GM19372 (cell line): ENCODE measurements at regions not wholly inside any gene's neighbourhood (a gene's known extent, or its start where the extent isn't known, plus 50 kb on each side); places are given as distances from the start of the nearest gene placed in this dataset.
"Not testable (repeated sequence)": the region's sequence is repeated elsewhere in the genome, so short reads cannot be mapped to it uniquely, and the experiment has no call there.

Source experiments
- ATAC-seq: cut with Tn5 transposase; IDR thresholded peaks from one replicate; pipeline ENCODE4 v1.9.1; 2021; ENCODE audit warnings: mild to moderate bottlenecking, low read depth, moderate library complexity; ENCODE audit not compliant: unreplicated experiment

DNA sequence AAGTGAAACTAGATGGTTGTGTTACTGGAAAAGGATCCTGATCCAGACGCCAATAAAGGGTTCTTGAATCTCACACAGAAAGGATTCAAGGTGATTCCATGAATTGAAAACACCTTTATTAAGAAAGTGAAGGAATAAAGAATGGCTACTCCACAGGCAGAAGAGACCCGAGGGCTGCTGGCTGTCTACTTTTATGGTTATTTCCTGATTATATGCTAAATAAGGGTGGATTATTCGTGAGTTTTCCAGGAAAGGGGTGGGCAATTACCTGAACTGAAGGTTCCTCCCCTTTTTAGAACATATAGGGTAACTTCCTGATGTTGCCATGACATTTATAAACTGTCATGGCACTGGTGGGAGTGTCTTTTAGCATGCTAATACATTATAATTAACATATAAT is 50.9 kb upstream of the WARS2 start:
- ATAC-seq = no peak

DNA sequence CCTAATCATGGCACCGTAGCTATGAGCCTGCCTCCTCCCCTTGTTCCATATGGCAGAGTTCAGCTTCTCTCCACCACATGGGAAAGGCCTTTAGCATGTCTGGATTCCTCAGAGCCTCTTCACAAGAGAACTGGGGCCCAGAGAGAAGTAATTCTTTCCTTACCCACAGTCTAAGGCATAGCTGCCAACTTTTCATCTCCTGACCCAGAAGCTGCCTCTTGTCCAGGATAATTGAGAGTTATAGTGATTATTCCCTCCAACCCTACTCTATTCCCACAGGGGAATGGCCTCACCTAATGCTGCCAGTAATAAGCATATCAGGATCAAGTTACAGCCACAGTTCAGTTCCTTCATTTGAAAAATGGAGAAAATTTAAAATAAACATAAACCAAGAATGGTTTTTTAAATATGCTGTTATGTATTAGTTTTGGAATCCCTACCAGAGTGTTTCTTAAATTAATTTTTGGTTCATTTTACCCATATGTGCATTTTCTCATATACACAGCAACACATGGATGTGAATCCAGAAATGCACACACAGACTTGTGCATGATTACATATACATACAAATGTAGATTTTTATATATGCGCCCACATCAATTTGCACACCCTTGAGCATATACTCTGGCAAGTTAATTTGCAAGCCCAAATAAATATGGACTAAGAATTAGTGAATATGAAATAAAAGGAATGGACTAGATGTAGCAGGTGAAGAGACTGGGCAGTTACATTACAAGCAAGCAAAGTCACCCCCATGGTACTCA is 63.9 kb upstream of the WARS2 start:
- no peak for ATAC-seq

DNA sequence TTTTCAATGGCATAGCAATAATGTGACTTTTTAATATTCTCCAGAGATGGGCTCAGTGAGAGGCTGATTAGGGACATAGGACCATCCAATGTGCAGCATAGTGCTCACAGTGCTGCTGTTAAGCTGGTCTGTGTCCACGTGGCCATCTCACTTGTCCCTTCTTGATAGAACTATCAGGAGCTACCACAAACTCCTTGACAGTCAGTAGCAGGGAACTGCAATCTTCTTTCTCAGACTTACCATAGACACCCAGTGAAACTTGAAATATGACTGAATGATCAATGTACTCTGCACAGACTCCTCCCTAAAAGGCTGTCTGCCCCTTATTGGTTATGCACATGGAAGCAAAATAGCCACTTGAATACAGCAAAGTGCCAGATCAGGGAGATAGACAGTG is 64.5 kb upstream of the WARS2 start:
- no peak for ATAC-seq

DNA sequence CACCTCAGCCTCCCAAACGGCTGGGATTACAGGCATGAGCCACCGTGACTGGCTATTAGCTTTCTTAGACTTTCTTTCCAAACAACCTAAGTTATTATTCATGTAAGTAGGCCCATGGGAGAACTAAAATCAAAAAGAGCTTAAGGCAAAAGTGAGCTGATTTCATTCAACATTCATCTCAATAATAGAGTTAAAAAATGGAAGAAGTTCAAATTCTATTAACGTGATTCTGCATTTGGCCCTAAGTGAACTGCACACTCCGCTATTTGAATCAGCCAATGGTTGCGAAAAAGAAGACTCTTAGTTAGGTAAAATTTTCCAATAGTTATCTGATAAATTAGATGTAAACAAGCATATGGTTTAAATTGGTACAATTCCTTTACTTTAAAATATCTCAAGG is 68.6 kb upstream of the WARS2 start:
- ATAC-seq = no peak

DNA sequence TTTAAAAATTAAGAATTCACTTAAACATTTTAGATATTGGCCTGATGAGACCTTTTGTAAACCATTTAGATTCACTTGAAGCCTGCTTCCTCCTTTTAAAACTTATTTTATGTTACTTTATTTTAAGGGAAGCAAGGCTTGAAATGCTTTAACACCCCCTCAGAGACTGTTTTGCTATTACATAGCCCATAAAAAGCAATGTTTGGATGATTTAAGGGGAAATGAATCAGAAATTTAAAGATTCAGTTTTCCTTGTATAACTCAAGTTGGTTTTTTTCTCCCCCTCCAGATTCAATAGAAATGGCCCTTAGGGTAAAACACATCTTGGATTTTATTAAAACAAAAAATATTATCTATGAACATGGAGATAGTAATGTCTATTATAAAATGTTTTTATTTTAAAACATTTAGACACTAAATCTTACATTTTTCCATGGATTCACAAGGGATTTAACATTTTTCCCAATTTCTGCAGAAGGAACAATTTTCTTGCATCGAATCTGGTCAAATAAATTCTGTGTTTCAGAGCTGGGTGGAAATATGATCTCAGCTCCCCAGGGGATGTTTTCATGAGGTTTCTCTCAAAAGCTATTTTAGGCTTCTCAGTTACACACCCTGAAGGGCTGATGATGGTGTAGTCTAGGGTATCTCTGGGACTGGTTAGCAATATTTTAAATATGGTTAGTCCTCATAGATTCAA is 69.3 kb upstream of the WARS2 start:
- no peak for ATAC-seq

DNA sequence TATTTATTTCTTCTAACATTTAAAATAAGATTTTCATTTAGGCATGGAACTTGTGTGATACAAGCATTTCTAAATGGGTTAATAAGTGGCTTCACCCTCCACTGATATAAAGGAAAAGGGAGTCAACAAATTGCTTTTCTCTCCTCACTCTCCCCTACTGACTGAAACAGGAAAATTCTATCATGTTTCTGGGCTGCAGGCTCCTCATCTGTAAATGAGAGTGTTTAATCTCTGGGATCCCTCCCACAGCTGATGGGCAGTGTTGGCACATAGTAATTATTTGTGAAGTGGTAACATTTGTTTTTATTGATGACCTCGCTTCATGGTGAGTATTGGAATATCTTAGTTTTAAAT is 69.8 kb upstream of the WARS2 start:
- ATAC-seq = no peak

DNA sequence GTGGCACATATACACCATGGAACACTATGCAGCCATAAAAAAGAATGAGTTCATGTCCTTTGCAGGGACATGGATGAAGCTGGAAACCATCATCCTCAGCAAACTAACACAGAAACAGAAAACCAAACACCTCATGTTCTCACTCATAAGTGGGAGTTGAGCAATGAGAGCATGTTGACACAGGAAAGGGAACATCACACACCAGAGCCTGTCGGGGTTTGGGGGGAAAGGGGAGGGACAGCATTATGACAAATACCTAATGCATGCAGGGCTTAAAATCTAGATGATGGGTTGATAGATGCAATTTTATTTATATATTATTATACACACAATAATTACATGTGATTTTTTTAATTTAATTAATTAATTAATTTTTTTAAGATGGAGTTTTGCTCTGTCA is 72.8 kb upstream of the WARS2 start:
- ATAC-seq = not testable (repeated sequence)

DNA sequence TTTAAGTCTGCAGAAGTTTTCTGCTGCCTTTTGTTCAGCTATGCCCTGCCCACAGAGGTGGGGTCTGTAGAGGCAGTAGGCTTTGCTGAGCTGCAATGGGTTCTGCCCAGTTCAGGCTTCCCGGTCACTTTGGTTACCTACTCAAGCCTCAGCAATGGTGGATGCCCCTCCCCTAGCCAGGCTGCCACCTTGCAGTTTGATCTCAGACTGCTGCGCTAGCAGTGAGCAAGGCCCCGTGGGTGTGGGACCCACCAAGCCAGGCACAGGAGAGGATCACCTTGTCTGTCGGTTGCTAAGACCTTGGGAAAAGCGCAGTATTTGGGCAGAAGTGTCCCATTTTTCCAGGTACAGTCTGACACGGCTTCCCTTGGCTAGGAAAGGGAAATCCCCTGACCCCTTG is 74.5 kb upstream of the WARS2 start:
- not testable (repeated sequence) for ATAC-seq

DNA sequence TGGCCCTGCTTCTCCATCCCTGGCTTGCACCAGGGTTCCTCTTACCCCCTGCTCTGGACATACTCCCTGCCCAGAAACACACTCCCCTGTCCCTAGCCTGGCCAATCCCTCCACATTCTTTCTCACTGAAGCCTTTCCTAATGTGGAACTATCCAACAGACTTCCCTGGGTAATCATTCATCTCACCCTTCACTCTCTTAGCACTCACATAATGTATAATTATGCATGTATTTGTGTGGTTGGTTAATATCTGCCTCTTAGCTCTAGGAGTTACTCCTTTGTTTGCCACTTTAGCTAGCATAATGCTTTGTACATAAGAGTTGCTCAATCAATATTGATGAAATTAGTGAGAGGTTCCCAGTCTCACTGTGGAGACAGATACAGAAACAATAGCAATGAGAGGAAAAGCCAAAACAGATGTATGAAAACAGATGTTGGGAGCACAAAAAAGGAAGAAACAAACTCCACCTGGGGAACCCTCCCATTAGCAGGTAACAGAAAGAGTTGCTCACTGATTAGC is 76.9 kb upstream of the WARS2 start:
- ATAC-seq = no peak

DNA sequence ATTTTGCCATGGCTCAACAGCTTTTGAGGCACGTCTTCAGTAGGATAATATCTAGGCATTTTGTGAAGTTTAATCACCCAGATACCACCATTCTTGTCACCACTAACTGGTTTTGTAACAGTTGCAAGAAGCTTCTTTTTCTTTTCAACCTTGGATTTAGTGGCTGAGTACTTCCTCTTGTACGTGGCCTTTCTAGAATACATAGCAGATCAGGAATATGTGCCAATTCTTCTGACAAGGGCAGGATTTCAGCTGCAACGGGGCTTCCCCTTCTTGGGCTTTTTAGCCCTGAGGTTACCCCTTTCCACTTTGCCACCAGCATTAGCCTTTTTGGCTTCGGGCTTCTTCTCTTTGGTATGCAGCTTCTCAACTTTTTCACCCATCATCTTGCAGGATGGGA is 79.3 kb upstream of the WARS2 start:
- no peak for ATAC-seq

DNA sequence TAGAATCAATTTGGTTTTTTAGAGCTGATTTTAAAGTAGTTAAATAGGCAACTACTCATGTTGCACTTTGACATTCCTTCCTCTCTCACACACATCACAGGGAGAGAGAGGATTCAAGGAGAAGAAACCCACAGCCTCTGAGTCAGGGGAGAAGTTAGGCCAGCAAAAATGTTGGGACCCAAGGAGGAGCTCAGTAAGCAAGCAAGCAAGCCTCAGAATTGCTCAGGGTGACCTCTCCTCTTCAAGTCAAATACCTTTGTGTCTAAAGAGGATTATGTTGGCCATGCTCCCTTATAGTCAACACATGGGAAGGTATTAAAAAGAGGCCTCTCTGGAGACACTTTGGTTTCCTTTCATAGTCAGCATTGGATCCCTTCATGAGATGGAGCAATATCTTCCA is 80.5 kb upstream of the WARS2 start:
- ATAC-seq = no peak

DNA sequence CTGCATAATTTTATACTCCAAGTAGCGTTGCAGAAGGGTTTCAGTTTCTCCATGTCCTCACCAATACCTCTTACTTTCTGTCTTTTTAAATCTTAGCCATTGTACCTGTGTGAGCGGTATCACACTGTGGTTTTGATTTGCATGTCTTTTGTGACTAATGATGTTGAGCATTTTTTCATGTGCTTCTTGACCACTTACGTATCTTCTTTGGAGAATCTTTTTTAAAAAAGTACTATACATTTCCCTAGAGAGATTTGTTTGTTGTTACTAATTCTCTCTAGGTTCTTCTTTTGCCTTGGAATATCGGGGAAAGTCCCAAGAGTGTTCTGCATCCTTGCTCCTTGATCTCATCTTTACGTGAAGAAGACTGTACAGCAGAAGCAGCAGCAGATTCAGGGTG is 81.8 kb upstream of the WARS2 start:
- no peak for ATAC-seq

DNA sequence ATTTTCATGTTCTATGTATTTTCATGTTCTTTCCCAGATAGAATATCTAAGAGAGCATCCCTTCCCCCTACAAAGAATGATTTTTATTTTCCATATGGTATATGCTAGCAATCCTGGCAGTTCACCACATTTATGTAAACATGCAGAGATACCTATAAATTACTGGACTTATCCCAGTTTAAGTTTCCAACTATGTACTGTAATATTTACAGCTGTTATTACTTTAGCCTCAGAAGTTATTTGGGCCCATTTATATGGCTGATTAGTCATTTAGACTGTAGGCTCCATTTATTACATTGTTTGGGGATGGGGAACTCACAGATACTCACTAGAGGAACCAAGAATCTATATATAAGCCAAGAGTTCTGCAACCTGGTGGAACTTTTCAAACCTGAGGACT is 84.8 kb upstream of the WARS2 start:
- ATAC-seq = no peak

DNA sequence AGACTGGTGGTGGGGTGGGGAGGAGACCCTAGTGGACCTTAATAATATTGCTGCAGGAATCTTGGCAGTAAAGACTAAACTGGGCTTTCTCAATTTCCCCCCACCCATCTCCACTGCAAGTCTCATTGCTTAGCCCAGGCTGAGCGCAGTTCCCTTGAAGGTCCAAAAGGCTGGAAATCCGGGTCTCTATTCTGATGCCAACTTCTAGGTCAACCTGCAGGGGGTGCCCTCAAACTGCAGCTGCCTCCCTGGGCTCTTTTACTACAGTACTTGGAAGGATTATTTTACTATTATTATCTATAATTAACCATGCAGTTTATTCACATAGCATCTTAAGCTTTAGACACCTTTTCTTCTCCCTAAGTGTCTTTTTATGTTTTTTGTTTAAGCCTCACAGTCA is 85.4 kb upstream of the WARS2 start:
- ATAC-seq = no peak

DNA sequence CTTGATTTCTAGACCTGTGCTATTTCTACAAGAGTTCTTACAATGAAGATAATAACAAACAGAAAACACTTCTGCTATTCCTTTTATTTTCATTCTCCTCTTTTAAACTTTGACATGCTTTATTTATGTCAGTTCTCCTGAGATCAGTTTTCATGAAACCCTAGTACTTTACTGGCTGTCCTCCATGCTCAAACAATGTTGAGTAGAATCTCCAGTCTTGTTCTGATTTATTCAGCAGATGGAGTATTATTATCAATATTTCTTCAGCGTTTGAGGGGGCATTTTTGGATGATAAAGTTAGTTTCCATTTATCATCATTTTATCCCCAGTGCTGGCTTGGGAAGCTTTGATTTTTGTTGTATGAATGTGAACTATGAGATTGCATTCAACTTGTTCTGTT is 85.9 kb upstream of the WARS2 start:
- no peak for ATAC-seq

DNA sequence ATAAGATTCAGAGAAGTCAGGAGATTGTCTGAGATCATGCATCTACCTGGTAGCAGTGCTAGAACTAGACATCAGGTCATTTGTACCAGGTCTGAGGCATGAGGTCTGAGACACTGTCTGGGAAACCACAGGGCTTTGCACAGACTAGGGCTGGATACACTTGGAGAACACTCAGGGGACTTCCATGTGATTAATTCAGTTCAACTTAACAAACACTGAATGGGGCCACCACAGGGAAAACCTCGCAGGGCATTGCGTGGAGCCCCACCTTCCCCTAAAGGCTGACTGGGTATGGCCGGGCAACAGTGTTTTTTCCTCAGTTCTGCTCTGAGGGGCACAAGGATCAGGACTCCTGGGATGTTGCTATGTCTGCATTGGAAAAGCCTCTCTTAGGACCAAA is 86.5 kb upstream of the WARS2 start:
- ATAC-seq = no peak

DNA sequence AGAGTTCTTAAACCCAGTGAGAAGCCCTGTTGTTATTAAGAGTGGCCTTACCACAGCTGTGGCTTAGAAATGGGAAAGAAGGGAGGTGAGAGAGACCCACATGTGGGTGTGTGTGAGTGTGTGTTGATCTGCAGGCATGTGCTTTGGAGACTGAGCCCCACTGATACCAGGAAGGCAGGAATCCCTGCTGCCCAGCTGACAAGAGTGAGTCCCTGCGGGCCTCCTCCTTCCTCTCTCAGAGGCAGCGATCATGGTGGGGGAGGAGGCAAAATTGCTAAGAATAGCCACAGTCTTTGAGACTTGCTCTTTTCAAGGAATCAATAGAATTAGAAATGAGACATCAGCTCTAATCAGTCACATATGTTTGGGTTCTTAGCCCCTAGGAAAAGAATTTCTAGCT is 87.0 kb upstream of the WARS2 start:
- ATAC-seq = no peak

DNA sequence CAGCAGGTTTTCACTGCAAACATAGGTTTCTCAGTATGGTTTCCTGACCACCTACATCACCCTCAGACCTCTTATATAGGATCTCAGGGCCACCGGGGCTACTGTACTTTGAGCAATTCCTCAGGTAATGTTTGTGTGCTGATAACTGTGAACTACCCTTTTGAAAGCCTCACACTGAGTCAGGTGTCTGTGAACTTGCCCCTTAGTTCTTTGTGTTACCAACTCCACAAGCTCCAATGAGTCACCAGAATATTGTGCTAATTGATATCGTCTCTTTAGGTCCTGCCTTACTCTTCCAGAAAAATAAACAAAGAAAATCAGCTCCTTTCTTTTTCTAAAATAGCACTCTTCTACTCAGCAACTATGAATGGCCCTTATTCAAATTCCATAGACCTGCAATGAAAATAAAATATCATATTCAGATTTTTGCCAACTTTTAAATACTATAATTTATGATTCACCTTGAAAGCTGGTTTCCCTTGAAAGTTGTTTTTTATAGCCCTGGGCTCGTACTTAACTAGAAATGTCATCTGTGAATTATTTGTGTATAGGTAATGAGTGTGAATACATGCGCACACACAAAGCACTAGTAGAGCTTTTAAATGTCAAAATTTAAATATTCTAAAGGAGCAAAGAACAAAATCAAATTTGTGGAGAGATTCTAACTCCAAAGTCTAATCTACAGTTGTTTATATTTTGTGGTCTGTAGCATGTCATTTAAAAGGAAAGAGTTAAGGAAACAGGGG is 88.1 kb upstream of the WARS2 start:
- no peak for ATAC-seq

DNA sequence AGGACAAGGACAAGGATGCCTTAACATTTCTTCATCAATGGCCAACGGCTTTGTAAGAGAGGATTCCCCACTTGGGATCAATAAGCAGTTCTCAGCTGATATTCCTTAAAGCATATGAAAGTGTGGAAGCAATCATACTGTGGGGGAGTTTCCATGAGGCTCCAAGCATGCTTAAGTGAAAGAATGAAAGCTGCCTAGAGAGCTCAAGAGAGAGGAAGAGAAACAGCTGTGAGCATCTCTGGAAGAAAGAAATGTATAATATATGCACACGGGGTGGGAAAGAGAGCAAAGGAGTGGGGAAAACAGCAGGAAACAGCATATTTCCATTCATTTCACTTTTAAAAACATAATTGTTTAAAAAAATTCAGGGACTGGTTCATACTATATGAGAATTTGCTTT is 94.7 kb upstream of the WARS2 start:
- no peak for ATAC-seq

DNA sequence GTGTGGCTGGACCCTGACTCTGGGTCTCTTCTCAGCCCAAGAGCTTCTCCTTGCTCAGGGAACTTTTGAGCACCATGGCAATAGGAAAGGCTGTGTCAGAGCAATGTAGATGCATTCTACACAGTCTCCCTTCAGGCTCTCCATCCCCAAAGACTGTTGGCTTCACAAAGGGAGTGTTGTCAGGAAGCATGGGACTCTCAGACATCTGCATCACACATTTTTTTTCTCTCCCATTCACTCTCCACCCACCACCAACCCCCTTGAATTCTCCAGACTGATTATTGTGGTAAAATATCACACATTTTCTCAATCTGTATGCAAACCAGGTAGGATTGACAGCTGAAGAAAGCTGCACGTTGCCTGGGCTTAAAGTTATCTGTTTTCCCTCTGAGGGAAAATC is 105.4 kb upstream of the WARS2 start:
- no peak for ATAC-seq

DNA sequence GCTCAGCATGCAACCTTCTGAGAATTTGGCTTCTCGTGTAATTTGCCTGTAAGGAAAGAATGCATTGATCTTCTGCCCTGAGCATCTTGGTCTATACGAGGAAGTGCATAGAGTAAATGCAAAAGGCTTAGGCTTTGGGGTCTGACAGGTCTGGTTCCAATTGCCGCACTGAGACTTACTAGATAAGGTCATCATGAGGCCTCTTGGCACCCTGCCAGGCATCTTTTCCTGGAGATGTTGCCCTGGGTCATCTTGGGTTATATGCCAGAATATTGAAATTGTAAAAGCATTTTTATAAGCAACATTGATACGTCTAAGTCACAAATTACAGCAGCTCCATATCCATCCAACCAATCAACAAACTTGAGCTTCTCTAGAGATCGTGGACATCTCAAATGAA is 108.8 kb upstream of the WARS2 start:
- no peak for ATAC-seq

DNA sequence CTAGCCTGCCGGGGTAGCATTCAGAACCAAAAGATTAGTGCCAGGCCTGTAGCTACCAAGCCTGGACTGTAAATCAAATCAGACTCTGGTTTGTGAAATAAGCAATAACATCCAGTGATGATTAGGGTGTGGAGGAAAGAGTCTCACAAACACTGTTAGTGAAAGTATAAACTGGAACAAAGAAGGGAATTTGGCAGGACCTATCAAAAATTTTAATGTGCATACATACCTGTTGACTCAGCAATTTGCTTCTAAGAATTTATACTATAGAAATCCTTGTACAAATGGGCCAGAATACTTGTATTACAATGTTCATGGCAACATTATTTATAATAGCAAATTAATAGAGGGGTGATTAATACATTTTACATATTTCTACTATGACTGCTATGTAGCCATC is 109.8 kb upstream of the WARS2 start:
- no peak for ATAC-seq
